B cell (primary cell): ENCODE measurements at regions not wholly inside any gene's neighbourhood (a gene's known extent, or its start where the extent isn't known, plus 50 kb on each side); places are given as distances from the start of the nearest gene placed in this dataset.

Experiments used
- ATAC-seq: fragments of 200-7000 bp; cut with Tn5 transposase; one replicate; pipeline ENCODE4 v1.10.0; 2021; ENCODE audit warnings: low read depth, mild to moderate bottlenecking, moderate number of reproducible peaks, moderate library complexity
- CTCF ChIA-PET: fragments of 350-600 bp; sonication (Branson Sonifier 250); formaldehyde crosslinking; loops from one replicate; lab custom pipeline; 2021; ENCODE audit warnings: antibody characterized with exemption, inconsistent platforms; lab: Charles Lee
- POLR2A ChIA-PET: fragments of 350-600 bp; sonication (Branson Sonifier 250); formaldehyde crosslinking; loops from one replicate; lab custom pipeline; 2021; ENCODE audit warnings: antibody characterized with exemption; lab: Charles Lee
- DNase-seq: peaks from one replicate; pipeline ENCODE4 v3.0.0; 2013
- H2AFZ ChIP-seq: 2 replicates; pipeline ENCODE4 v1.6.1; 2012; ENCODE audit warnings: mild to moderate bottlenecking, low read depth, low read length; ENCODE audit not compliant: insufficient read depth, poor library complexity, severe bottlenecking
- H3K27ac ChIP-seq, 2 donors: 1 replicate in 1 of 2; 2 replicates in 1 of 2; pipeline ENCODE4 v1.5.1; 2012 to 2013; ENCODE audit warnings: low read length in 2 of 2, mild to moderate bottlenecking in 2 of 2, moderate library complexity in 1 of 2
- H3K27me3 ChIP-seq, 4 experiments: fragments of 200-600 bp in 1 of 4; sonication (generic) in 1 of 4; replicated peaks in 1 of 4; 1 replicate in 2 of 4; 2 replicates in 2 of 4; pipeline versions ENCODE4 v1.6.1 to v1.7.0; 2013 to 2016; ENCODE audit warnings: low read length in 3 of 4, mild to moderate bottlenecking in 2 of 4, mixed read lengths in 1 of 4, moderate library complexity in 1 of 4; ENCODE audit not compliant: insufficient read depth in 4 of 4, control insufficient read depth in 3 of 4; ENCODE audit errors: control extremely low read depth in 1 of 4
- H3K36me3 ChIP-seq, 2 experiments: replicated peaks in 1 of 2; 1 replicate in 1 of 2; 2 replicates in 1 of 2; pipeline versions ENCODE4 v1.6.1 to v1.7.1; 2013; ENCODE audit warnings: low read length in 1 of 2; ENCODE audit not compliant: insufficient read depth in 2 of 2, control insufficient read depth in 1 of 2; ENCODE audit errors: control extremely low read depth in 1 of 2, extremely low read depth in 1 of 2
- H3K4me1 ChIP-seq, 2 donors: fragments of 200-600 bp in 1 of 2; sonication (generic) in 1 of 2; 1 replicate in 1 of 2; 2 replicates in 1 of 2; pipeline versions ENCODE4 v1.5.1 to v1.6.1; 2013 to 2017; ENCODE audit warnings: low read length in 2 of 2; ENCODE audit not compliant: control insufficient read depth in 2 of 2, insufficient read depth in 2 of 2
- H3K4me2 ChIP-seq: replicated peaks from 2 replicates; pipeline ENCODE3; 2012; ENCODE audit warnings: mild to moderate bottlenecking, low read depth, low read length; ENCODE audit not compliant: poor library complexity, severe bottlenecking
- H3K4me3 ChIP-seq, 5 experiments: fragments of 200-600 bp in 1 of 5; sonication (generic) in 1 of 5; 1 replicate in 3 of 5; 2 replicates in 2 of 5; pipeline versions ENCODE4 v1.5.1 to v1.7.0; 2011 to 2016; ENCODE audit warnings: low read length in 4 of 5, mild to moderate bottlenecking in 4 of 5, low read depth in 2 of 5, control low read depth in 1 of 5, moderate library complexity in 1 of 5; ENCODE audit not compliant: insufficient read depth in 1 of 5; ENCODE audit errors: control extremely low read depth in 1 of 5, extremely low read depth in 1 of 5
- H3K79me2 ChIP-seq: fragments of 200-600 bp; sonication (generic); one replicate; pipeline ENCODE4 v1.6.0; 2016; ENCODE audit warnings: low read length; ENCODE audit not compliant: control insufficient read depth, insufficient read depth
- H3K9ac ChIP-seq: fragments of 200-600 bp; sonication (generic); 2 replicates; pipeline ENCODE4 v1.6.1; 2017; ENCODE audit warnings: mild to moderate bottlenecking, low read length, moderate library complexity
- H3K9me3 ChIP-seq, 3 donors: one replicate each; pipeline versions ENCODE4 v1.6.1 to v1.7.1; 2013; ENCODE audit warnings: low read length in 2 of 3; ENCODE audit not compliant: control insufficient read depth in 2 of 3, insufficient read depth in 1 of 3; ENCODE audit errors: control extremely low read depth in 1 of 3
- H4K20me1 ChIP-seq: 2 replicates; pipeline ENCODE4 v1.6.0; 2012; ENCODE audit warnings: mild to moderate bottlenecking, low read length; ENCODE audit not compliant: insufficient read depth, control insufficient read depth, poor library complexity, severe bottlenecking
- H3K27ac Mint-ChIP-seq: one replicate; pipeline ENCODE4 v1.8.0; 2021; ENCODE audit warnings: mixed read lengths
- H3K27me3 Mint-ChIP-seq: one replicate; pipeline ENCODE4 v1.8.0; 2021; ENCODE audit warnings: mixed read lengths
- H3K4me1 Mint-ChIP-seq: one replicate; pipeline ENCODE4 v1.8.0; 2021; ENCODE audit warnings: mixed read lengths
- H3K4me3 Mint-ChIP-seq: one replicate; pipeline ENCODE4 v1.8.0; 2021; ENCODE audit warnings: mixed read lengths
- H3K9me3 Mint-ChIP-seq: one replicate; pipeline ENCODE4 v1.8.0; 2022; ENCODE audit warnings: mixed read lengths; ENCODE audit not compliant: insufficient read depth
- EZH2 ChIP-seq: IDR thresholded peaks from 2 replicates; pipeline ENCODE4 v1.6.1; 2012; ENCODE audit warnings: borderline replicate concordance, low read depth, mild to moderate bottlenecking, moderate library complexity, low read length; ENCODE audit not compliant: insufficient read depth, poor library complexity, severe bottlenecking
- WGBS: methylation state at CpG from one replicate; pipeline ENCODE4 v1.1.5; 2013; ENCODE audit warnings: missing lambda C conversion rate; ENCODE audit not compliant: insufficient coverage; 5-methylcytosine and 5-hydroxymethylcytosine counted together
- intact Hi-C: fragments of 100-400 bp; cut with micrococcal nuclease; formaldehyde crosslinking; loops from one replicate; pipeline ENCODE4 v1.10.0; 2022
- TF ChIP-seq, protein P1 (sequence below): fragments of 200-600 bp; IDR thresholded peaks from one replicate; pipeline ENCODE4 v1.8.0; 2022; ENCODE audit warnings: antibody characterized with exemption, mild to moderate bottlenecking

DNA sequence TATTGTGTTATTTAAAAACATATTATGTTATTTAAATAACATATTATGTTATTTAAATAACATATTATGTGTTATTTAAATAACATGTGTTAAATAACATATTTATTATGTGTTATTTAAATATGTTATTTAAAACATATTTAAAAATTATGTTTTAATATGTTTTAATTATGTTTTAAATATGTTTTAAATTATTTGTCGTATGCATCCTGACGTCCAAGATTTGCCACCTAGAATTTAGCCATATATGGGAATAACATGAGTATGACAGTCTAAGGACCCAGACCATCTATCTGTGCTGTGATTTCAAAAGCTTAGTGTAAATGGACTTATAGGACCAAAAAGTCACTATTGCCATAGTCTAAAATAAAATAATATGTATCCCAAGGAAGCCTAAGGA, 484.3 kb upstream of the KLHL29 start:
- H3K9ac ChIP-seq = no peak overlapping the region
- no peaks in the 10 kb centered on the region for H3K27me3 Mint-ChIP-seq
- H4K20me1 ChIP-seq = no peaks in the 10 kb centered on the region
- ChIA-PET POLR2A (no interaction called here), CTCF (no interaction called here)
- no peaks in the 10 kb centered on the region for H3K79me2 ChIP-seq
- no peak for TF ChIP-seq EZH2
- TF ChIP-seq, protein P1, sequence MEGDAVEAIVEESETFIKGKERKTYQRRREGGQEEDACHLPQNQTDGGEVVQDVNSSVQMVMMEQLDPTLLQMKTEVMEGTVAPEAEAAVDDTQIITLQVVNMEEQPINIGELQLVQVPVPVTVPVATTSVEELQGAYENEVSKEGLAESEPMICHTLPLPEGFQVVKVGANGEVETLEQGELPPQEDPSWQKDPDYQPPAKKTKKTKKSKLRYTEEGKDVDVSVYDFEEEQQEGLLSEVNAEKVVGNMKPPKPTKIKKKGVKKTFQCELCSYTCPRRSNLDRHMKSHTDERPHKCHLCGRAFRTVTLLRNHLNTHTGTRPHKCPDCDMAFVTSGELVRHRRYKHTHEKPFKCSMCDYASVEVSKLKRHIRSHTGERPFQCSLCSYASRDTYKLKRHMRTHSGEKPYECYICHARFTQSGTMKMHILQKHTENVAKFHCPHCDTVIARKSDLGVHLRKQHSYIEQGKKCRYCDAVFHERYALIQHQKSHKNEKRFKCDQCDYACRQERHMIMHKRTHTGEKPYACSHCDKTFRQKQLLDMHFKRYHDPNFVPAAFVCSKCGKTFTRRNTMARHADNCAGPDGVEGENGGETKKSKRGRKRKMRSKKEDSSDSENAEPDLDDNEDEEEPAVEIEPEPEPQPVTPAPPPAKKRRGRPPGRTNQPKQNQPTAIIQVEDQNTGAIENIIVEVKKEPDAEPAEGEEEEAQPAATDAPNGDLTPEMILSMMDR = no peak
- no peak overlapping the region for H3K4me3 Mint-ChIP-seq
- no peak overlapping the region for H3K27ac ChIP-seq
- ATAC-seq (no peak), DNase-seq (no peak)
- H3K4me2 ChIP-seq = no peak overlapping the region
- intact Hi-C loops = no loop called here
- H3K27me3 ChIP-seq = no peaks in the 10 kb centered on the region
- H3K4me1 Mint-ChIP-seq = no peaks in the 10 kb centered on the region
- no peaks in the 10 kb centered on the region for H3K4me1 ChIP-seq
- no peaks in the 10 kb centered on the region for H3K9me3 Mint-ChIP-seq
- no peak overlapping the region for H3K27ac Mint-ChIP-seq
- WGBS = no CpG with 5 or more reads among the region's 2 CpGs
- no peak overlapping the region for H3K4me3 ChIP-seq
- H2AFZ ChIP-seq = no peak overlapping the region
- no peaks in the 10 kb centered on the region for H3K36me3 ChIP-seq
- H3K9me3 ChIP-seq = no peaks in the 10 kb centered on the region

DNA sequence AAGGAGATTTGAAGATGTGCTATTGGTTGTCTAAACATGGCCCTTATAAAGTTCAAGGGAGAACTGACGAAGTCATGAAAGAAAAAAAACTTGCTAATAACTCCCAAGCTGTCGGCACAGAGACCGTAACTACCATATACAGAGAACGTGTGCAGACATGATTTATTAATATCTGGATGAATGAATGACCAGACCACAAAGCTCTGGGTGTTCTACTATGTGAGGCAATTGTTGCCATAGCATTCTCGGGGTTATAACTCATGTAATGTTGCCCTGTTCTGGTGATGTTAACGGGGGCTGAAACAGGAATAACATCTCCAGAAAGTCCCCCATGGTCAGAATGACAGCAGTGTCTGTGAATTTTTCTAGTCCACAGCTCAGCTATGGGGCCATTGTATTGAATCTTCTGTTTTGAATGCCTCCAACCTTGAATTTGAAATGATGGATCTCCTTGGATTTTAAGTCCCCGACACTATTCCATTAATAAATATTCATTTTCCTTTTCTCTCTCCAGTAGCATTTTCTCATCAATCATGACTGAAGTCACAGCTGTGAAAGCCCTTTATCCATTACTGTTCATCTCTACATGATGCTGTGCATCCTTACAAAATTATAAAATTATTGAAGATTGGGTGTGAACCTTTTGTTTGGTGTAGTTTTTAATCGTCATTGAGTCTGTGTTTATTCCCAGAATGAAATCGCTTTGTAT, 483.4 kb upstream of the KLHL29 start:
- 50% methylated on average over 2 of the region's 9 CpGs for WGBS
- no peak overlapping the region for H3K27ac Mint-ChIP-seq
- POLR2A ChIA-PET = no interaction called here

More for the DNA sequence above, 483.4 kb upstream of the KLHL29 start:
- Mint-ChIP-seq H3K4me1 (no peaks in the 10 kb centered on the region), H3K27me3 (no peaks in the 10 kb centered on the region), H3K4me3 (no peak overlapping the region), H3K9me3 (no peaks in the 10 kb centered on the region)
- no peak overlapping the region for H2AFZ ChIP-seq
- no peaks in the 10 kb centered on the region for H4K20me1 ChIP-seq
- TF ChIP-seq, protein P1 = no peak
- no peak for TF ChIP-seq EZH2
- CTCF ChIA-PET = no interaction called here
- ATAC-seq (no peak), DNase-seq (no peak)
- H3K4me2 ChIP-seq = no peak overlapping the region
- H3K27ac ChIP-seq = no peak overlapping the region
- H3K4me1 ChIP-seq = no peaks in the 10 kb centered on the region
- H3K27me3 ChIP-seq = no peaks in the 10 kb centered on the region
- H3K36me3 ChIP-seq = no peaks in the 10 kb centered on the region
- no peak overlapping the region for H3K9ac ChIP-seq
- H3K79me2 ChIP-seq = no peaks in the 10 kb centered on the region
- H3K9me3 ChIP-seq = no peaks in the 10 kb centered on the region
- intact Hi-C loops = no loop called here
- H3K4me3 ChIP-seq = no peak overlapping the region
